B cell (primary cell): ENCODE measurements at regions not wholly inside any gene's neighbourhood (a gene's known extent, or its start where the extent isn't known, plus 50 kb on each side); places are given as distances from the start of the nearest gene placed in this dataset.

ENCODE experiments used
- ATAC-seq: fragments of 200-7000 bp; cut with Tn5 transposase; one replicate; pipeline ENCODE4 v1.10.0; 2021; ENCODE audit warnings: low read depth, mild to moderate bottlenecking, moderate number of reproducible peaks, moderate library complexity
- CTCF ChIA-PET: fragments of 350-600 bp; sonication (Branson Sonifier 250); formaldehyde crosslinking; loops from one replicate; lab custom pipeline; 2021; ENCODE audit warnings: antibody characterized with exemption, inconsistent platforms; lab: Charles Lee
- POLR2A ChIA-PET: fragments of 350-600 bp; sonication (Branson Sonifier 250); formaldehyde crosslinking; loops from one replicate; lab custom pipeline; 2021; ENCODE audit warnings: antibody characterized with exemption; lab: Charles Lee
- DNase-seq: peaks from one replicate; pipeline ENCODE4 v3.0.0; 2013
- H2AFZ ChIP-seq: 2 replicates; pipeline ENCODE4 v1.6.1; 2012; ENCODE audit warnings: mild to moderate bottlenecking, low read depth, low read length; ENCODE audit not compliant: insufficient read depth, poor library complexity, severe bottlenecking
- H3K27ac ChIP-seq, 2 donors: 1 replicate in 1 of 2; 2 replicates in 1 of 2; pipeline ENCODE4 v1.5.1; 2012 to 2013; ENCODE audit warnings: low read length in 2 of 2, mild to moderate bottlenecking in 2 of 2, moderate library complexity in 1 of 2
- H3K27me3 ChIP-seq, 4 experiments: fragments of 200-600 bp in 1 of 4; sonication (generic) in 1 of 4; replicated peaks in 1 of 4; 1 replicate in 2 of 4; 2 replicates in 2 of 4; pipeline versions ENCODE4 v1.6.1 to v1.7.0; 2013 to 2016; ENCODE audit warnings: low read length in 3 of 4, mild to moderate bottlenecking in 2 of 4, mixed read lengths in 1 of 4, moderate library complexity in 1 of 4; ENCODE audit not compliant: insufficient read depth in 4 of 4, control insufficient read depth in 3 of 4; ENCODE audit errors: control extremely low read depth in 1 of 4
- H3K36me3 ChIP-seq, 2 experiments: replicated peaks in 1 of 2; 1 replicate in 1 of 2; 2 replicates in 1 of 2; pipeline versions ENCODE4 v1.6.1 to v1.7.1; 2013; ENCODE audit warnings: low read length in 1 of 2; ENCODE audit not compliant: insufficient read depth in 2 of 2, control insufficient read depth in 1 of 2; ENCODE audit errors: control extremely low read depth in 1 of 2, extremely low read depth in 1 of 2
- H3K4me1 ChIP-seq, 2 donors: fragments of 200-600 bp in 1 of 2; sonication (generic) in 1 of 2; 1 replicate in 1 of 2; 2 replicates in 1 of 2; pipeline versions ENCODE4 v1.5.1 to v1.6.1; 2013 to 2017; ENCODE audit warnings: low read length in 2 of 2; ENCODE audit not compliant: control insufficient read depth in 2 of 2, insufficient read depth in 2 of 2
- H3K4me2 ChIP-seq: replicated peaks from 2 replicates; pipeline ENCODE3; 2012; ENCODE audit warnings: mild to moderate bottlenecking, low read depth, low read length; ENCODE audit not compliant: poor library complexity, severe bottlenecking
- H3K4me3 ChIP-seq, 5 experiments: fragments of 200-600 bp in 1 of 5; sonication (generic) in 1 of 5; 1 replicate in 3 of 5; 2 replicates in 2 of 5; pipeline versions ENCODE4 v1.5.1 to v1.7.0; 2011 to 2016; ENCODE audit warnings: low read length in 4 of 5, mild to moderate bottlenecking in 4 of 5, low read depth in 2 of 5, control low read depth in 1 of 5, moderate library complexity in 1 of 5; ENCODE audit not compliant: insufficient read depth in 1 of 5; ENCODE audit errors: control extremely low read depth in 1 of 5, extremely low read depth in 1 of 5
- H3K79me2 ChIP-seq: fragments of 200-600 bp; sonication (generic); one replicate; pipeline ENCODE4 v1.6.0; 2016; ENCODE audit warnings: low read length; ENCODE audit not compliant: control insufficient read depth, insufficient read depth
- H3K9ac ChIP-seq: fragments of 200-600 bp; sonication (generic); 2 replicates; pipeline ENCODE4 v1.6.1; 2017; ENCODE audit warnings: mild to moderate bottlenecking, low read length, moderate library complexity
- H3K9me3 ChIP-seq, 3 donors: one replicate each; pipeline versions ENCODE4 v1.6.1 to v1.7.1; 2013; ENCODE audit warnings: low read length in 2 of 3; ENCODE audit not compliant: control insufficient read depth in 2 of 3, insufficient read depth in 1 of 3; ENCODE audit errors: control extremely low read depth in 1 of 3
- H4K20me1 ChIP-seq: 2 replicates; pipeline ENCODE4 v1.6.0; 2012; ENCODE audit warnings: mild to moderate bottlenecking, low read length; ENCODE audit not compliant: insufficient read depth, control insufficient read depth, poor library complexity, severe bottlenecking
- H3K27ac Mint-ChIP-seq: one replicate; pipeline ENCODE4 v1.8.0; 2021; ENCODE audit warnings: mixed read lengths
- H3K27me3 Mint-ChIP-seq: one replicate; pipeline ENCODE4 v1.8.0; 2021; ENCODE audit warnings: mixed read lengths
- H3K4me1 Mint-ChIP-seq: one replicate; pipeline ENCODE4 v1.8.0; 2021; ENCODE audit warnings: mixed read lengths
- H3K4me3 Mint-ChIP-seq: one replicate; pipeline ENCODE4 v1.8.0; 2021; ENCODE audit warnings: mixed read lengths
- H3K9me3 Mint-ChIP-seq: one replicate; pipeline ENCODE4 v1.8.0; 2022; ENCODE audit warnings: mixed read lengths; ENCODE audit not compliant: insufficient read depth
- CTCF ChIP-seq: fragments of 200-600 bp; IDR thresholded peaks from one replicate; pipeline ENCODE4 v1.8.0; 2022; ENCODE audit warnings: antibody characterized with exemption, mild to moderate bottlenecking
- EZH2 ChIP-seq: IDR thresholded peaks from 2 replicates; pipeline ENCODE4 v1.6.1; 2012; ENCODE audit warnings: borderline replicate concordance, low read depth, mild to moderate bottlenecking, moderate library complexity, low read length; ENCODE audit not compliant: insufficient read depth, poor library complexity, severe bottlenecking
- whole genome bisulfite sequencing: methylation state at CpG from one replicate; pipeline ENCODE4 v1.1.5; 2013; ENCODE audit warnings: missing lambda C conversion rate; ENCODE audit not compliant: insufficient coverage; 5-methylcytosine and 5-hydroxymethylcytosine counted together
- intact Hi-C: fragments of 100-400 bp; cut with micrococcal nuclease; formaldehyde crosslinking; loops from one replicate; pipeline ENCODE4 v1.10.0; 2022

GRCh38 chr6:8738951-8739350, 303.6 kb upstream of the SLC35B3 start:
- H3K4me3 ChIP-seq = no peak overlapping the region
- intact Hi-C loops = no loop called here
- H3K9me3 ChIP-seq = no peaks in the 10 kb centered on the region
- ChIA-PET POLR2A (no interaction called here), CTCF (no interaction called here)
- no peak overlapping the region for H3K27ac ChIP-seq
- Mint-ChIP-seq H3K27ac (no peak overlapping the region), H3K27me3 (no peaks in the 10 kb centered on the region), H3K4me1 (peaks cover 10% of the 10 kb centered on the region), H3K9me3 (peaks cover 9% of the 10 kb centered on the region), H3K4me3 (no peak overlapping the region)
- no CpG with 5 or more reads among the region's 2 CpGs for WGBS
- no peaks in the 10 kb centered on the region for H3K36me3 ChIP-seq
- H3K4me1 ChIP-seq = no peaks in the 10 kb centered on the region
- no peak for DNase-seq
- H3K27me3 ChIP-seq = no peaks in the 10 kb centered on the region
- H3K4me2 ChIP-seq = no peak overlapping the region
- H3K79me2 ChIP-seq = no peaks in the 10 kb centered on the region
- no peak overlapping the region for H2AFZ ChIP-seq
- ATAC-seq = no peak
- no peak overlapping the region for H3K9ac ChIP-seq
- TF ChIP-seq EZH2 = no peak
- no peak for TF ChIP-seq CTCF
- no peaks in the 10 kb centered on the region for H4K20me1 ChIP-seq

- POLR2A ChIA-PET = no interaction called here
Observed at GRCh38 chr6:8736156-8736895, 301.0 kb upstream of the SLC35B3 start.

More at GRCh38 chr6:8736156-8736895, 301.0 kb upstream of the SLC35B3 start:
- intact Hi-C loops = no loop called here
- DNase-seq = no peak
- Histone ChIP-seq H3K27me3 (no peaks in the 10 kb centered on the region), H3K79me2 (no peaks in the 10 kb centered on the region), H3K9me3 (no peaks in the 10 kb centered on the region), H3K4me3 (no peak overlapping the region), H2AFZ (no peak overlapping the region), H3K9ac (no peak overlapping the region), H3K36me3 (no peaks in the 10 kb centered on the region), H3K27ac (no peak overlapping the region), H3K4me1 (peaks cover 0 to 3% of the 10 kb centered on the region in 2 donors), H4K20me1 (no peaks in the 10 kb centered on the region), H3K4me2 (no peak overlapping the region)
- CTCF ChIA-PET = no interaction called here
- H3K4me1 Mint-ChIP-seq = peaks cover 4% of the 10 kb centered on the region
- no peaks in the 10 kb centered on the region for H3K27me3 Mint-ChIP-seq
- no peak overlapping the region for H3K4me3 Mint-ChIP-seq
- H3K9me3 Mint-ChIP-seq = peaks cover 6% of the 10 kb centered on the region
- WGBS = 80% methylated on average over 1 of the region's 7 CpGs
- TF ChIP-seq EZH2 (no peak), CTCF (no peak)
- ATAC-seq = no peak
- no peak overlapping the region for H3K27ac Mint-ChIP-seq
